ENCODE measurements at regions not wholly inside any gene's neighbourhood (a gene's known extent, or its start where the extent isn't known, plus 50 kb on each side); places are given as distances from the start of the nearest gene placed in this dataset.

DNA sequence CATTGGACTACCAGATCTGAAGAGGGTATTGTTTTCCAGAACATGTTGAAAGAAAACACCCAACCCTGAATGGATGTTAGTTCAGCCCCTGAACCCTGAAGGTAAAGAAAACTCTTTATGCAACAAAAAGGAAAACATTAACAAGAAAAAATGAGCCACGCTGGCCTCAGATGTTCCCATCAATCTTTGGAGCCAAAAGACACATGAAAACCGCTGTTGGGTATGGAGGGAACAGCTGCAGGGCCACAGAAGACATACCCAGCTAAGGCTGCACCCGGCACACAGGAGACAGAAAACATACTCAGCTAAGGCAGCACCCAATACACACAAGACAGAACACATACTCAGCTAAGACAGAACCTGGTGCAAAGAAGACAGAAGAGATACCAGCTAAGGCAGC is 51.3 kb upstream of the GALNT9 start:
- DNase-seq (ENCODE audit: low spot score) (peak; percentile 8), ATAC-seq (ENCODE audit: low read depth) (no peak)
- H3K4me1 ChIP-seq (ENCODE audit: insufficient read depth, poor library complexity, severe bottlenecking): no peaks in the 10 kb centered on the region
- no peak overlapping the region for H3K4me3 ChIP-seq (ENCODE audit: severe bottlenecking)
- H3K36me3 ChIP-seq (ENCODE audit: low read depth): no peaks in the 10 kb centered on the region
- no peaks in the 10 kb centered on the region for H3K9me3 ChIP-seq (ENCODE audit: severe bottlenecking)
- H3K27ac ChIP-seq (ENCODE audit: poor library complexity, severe bottlenecking): no peak overlapping the region
- TF ChIP-seq, protein P1, sequence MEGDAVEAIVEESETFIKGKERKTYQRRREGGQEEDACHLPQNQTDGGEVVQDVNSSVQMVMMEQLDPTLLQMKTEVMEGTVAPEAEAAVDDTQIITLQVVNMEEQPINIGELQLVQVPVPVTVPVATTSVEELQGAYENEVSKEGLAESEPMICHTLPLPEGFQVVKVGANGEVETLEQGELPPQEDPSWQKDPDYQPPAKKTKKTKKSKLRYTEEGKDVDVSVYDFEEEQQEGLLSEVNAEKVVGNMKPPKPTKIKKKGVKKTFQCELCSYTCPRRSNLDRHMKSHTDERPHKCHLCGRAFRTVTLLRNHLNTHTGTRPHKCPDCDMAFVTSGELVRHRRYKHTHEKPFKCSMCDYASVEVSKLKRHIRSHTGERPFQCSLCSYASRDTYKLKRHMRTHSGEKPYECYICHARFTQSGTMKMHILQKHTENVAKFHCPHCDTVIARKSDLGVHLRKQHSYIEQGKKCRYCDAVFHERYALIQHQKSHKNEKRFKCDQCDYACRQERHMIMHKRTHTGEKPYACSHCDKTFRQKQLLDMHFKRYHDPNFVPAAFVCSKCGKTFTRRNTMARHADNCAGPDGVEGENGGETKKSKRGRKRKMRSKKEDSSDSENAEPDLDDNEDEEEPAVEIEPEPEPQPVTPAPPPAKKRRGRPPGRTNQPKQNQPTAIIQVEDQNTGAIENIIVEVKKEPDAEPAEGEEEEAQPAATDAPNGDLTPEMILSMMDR (IDR thresholded peaks at IDR 0.05; ENCODE audit: poor library complexity, severe bottlenecking): no peak
- peaks cover 33% of the 10 kb centered on the region for H3K27me3 ChIP-seq (ENCODE audit: insufficient read depth, poor library complexity, severe bottlenecking)

DNA sequence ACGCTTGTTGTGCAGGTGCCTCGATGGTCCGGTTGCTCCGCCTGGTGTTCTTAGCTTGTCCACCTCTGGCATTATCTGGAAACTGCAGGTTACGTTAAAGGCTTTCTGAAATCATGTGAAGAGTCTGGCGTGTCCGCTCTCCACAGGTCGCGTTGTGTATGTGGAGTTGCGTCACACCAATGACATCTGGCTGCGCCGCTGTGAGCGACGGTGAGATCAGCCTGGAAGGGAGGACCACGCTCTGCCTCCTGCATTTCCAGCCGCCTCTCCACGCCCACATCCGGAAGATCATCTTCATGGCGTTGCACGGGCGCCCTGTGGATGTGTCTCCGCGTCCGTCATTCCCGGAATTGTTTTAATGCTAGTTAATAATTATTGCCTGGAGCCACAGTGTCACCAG is 50.6 kb upstream of the GALNT9 start:
- Histone ChIP-seq H3K27me3 (ENCODE audit: insufficient read depth, poor library complexity, severe bottlenecking) (peaks cover 33% of the 10 kb centered on the region), H3K4me3 (ENCODE audit: severe bottlenecking) (no peak overlapping the region), H3K9me3 (ENCODE audit: severe bottlenecking) (no peaks in the 10 kb centered on the region), H3K4me1 (ENCODE audit: insufficient read depth, poor library complexity, severe bottlenecking) (no peaks in the 10 kb centered on the region), H3K36me3 (ENCODE audit: low read depth) (no peaks in the 10 kb centered on the region), H3K27ac (ENCODE audit: poor library complexity, severe bottlenecking) (no peak overlapping the region)
- TF ChIP-seq, protein P1 (IDR thresholded peaks at IDR 0.05; ENCODE audit: poor library complexity, severe bottlenecking): no peak
- no peak for ATAC-seq (ENCODE audit: low read depth)
- DNase-seq (ENCODE audit: low spot score): peak; percentile 19

DNA sequence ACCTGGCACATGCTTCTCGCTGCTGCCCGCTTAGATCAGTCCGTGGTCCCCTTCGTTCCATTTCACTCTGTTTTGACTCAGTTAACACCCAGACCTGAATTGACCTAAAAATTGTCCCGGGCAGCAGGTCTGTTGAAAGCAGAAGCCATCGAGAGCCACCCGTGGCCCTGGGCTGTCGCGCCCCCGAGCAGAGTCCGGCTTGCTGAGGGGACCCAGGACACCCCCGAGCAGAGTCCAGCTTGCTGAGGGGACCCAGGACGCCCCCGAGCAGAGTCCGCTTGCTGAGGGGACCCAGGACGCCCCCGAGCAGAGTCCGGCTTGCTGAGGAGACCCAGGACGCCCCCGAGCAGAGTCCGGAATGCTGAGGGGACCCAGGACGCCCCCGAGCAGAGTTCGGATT is 50.2 kb upstream of the GALNT9 start:
- Histone ChIP-seq H3K4me3 (ENCODE audit: severe bottlenecking) (no peak overlapping the region), H3K36me3 (ENCODE audit: low read depth) (no peaks in the 10 kb centered on the region), H3K9me3 (ENCODE audit: severe bottlenecking) (no peaks in the 10 kb centered on the region), H3K4me1 (ENCODE audit: insufficient read depth, poor library complexity, severe bottlenecking) (no peaks in the 10 kb centered on the region), H3K27me3 (ENCODE audit: insufficient read depth, poor library complexity, severe bottlenecking) (peaks cover 35% of the 10 kb centered on the region), H3K27ac (ENCODE audit: poor library complexity, severe bottlenecking) (no peak overlapping the region)
- ATAC-seq (ENCODE audit: low read depth): no peak
- DNase-seq (ENCODE audit: low spot score): peak; percentile 31
- TF ChIP-seq, protein P1 (IDR thresholded peaks at IDR 0.05; ENCODE audit: poor library complexity, severe bottlenecking): no peak

Measured in RWPE2 (cell line).